Activated CD4-positive, CD25-positive, alpha-beta regulatory T cell treated with anti-CD3 and anti-CD28 coated beads, Interleukin-2, amount 50 U/mL, for 24 hours (primary cell): ENCODE measurements at regions not wholly inside any gene's neighbourhood (a gene's known extent, or its start where the extent isn't known, plus 50 kb on each side); places are given as distances from the start of the nearest gene placed in this dataset.
"Not testable (repeated sequence)": the region's sequence is repeated elsewhere in the genome, so short reads cannot be mapped to it uniquely, and the experiment has no call there.

Source experiments
- ATAC-seq, 2 donors: fragments of 150-1000 bp; cut with Tn5 transposase; one replicate each; pipeline ENCODE4 v1.10.0; 2021; ENCODE audit warnings: mild to moderate bottlenecking in 1 of 2, moderate library complexity in 1 of 2

DNA sequence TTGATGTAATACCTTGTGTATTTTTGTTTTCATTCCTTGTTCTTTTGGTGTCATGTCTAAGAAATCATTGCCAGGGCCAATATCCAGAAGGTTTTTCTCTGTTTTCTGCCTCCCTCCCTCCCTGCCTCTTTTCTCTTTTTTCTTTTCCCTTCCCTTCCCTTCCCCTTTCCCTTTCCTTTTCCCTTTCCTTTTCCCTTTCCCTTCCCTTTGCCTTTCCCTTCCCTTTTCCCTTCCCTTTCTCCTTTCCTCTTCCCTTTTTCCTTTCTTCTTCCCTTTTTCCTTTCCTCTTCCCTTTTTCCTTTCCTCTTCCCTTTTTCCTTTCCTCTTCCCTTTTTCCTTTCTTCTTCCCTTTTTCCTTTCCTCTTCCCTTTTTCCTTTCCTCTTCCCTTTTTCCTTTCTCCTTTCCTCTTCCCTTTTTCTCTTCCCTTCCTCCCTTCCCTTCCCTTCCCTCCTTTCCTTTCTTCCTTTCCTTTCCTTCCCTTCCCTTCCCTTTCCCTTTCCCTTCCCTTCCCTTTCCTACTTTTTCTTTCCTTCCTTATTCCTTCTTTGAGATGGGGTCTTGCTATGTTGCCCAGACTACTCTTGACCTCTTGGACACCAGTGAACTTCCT, 646.1 kb downstream of the RAPGEF2 start:
- ATAC-seq = no peak

DNA sequence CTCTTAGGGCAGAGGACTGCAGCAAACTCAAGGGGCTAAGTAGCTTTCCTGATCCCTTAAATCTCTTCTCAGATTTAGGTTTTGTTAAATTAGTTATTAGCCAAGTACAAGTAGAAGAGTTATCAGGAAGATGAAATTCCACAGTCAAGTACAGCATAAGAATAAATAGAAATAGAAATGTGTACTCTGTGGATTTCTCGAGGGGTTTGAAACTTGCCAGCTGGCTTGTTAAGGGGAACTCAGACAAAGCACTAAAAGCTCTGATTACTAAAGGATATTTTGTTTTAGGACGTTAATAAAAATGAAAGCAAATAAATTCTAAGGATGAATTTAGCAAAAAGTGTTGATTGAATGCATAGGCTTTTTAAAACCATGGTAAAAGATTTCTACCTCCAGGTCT, 654.6 kb downstream of the RAPGEF2 start:
- no peak for ATAC-seq

DNA sequence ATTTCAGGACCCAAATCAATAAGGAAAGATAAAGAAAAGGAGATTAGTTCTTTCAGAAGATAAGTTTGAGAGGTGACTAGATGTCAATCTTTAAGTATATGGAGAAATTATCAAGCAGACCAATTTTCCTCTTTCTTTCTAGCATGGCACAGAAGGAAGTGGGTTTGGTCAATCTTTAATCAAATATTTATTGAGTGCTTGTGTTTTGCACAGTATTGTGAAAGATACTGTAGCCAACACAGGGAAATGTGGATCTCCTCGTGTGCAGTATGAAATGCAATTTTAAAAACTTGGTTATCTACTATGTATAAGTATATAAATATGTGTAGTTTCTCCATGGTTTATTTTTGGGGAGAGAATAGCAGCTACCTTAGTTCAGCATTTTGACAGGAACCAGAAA, 655.2 kb downstream of the RAPGEF2 start:
- ATAC-seq = no peak

DNA sequence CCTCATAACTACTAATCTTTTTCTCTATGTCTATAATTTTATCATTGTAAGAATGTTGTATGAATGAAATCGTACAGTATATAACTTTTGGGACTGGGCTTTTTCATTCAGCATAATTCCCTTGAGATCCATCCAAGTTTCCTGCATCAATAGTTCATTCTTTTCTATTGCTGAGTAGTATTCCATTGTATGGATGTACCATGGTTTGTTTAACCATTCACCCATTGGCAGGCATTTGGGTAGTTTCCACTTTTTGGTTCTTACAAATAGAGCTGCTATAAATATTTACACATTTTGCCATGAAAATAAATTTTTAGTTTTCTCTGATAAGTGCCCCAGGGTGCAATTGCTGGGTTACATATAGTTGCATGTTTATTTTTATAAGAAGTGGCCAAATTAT, 659.8 kb downstream of the RAPGEF2 start:
- ATAC-seq = no peak

DNA sequence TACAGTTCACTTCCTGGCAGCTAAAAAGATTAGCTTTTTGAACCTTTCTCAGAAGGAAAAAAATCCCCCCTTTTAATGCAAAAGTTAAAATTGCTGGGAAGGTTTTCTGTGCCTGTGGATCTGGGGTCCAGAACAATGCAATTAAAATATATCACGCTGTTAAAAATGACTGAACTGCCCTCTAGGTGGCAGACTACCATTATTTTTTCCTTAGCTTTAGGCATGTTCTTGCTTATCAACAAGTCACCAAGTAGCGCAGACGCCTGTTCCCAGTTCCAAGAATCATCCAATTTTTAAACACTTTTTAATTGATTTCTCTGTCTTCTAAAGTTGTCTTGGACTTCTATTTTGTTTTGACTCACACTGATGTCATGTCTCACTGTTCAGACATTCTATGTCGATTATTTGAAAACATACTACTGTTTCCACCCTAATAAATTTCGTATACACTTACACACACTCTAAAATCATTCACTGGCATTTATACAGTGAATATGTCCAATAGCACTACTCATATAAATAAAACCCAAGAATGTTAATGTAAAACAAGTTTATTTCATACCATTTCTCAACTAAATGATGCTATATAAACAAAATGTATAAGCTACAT, 661.6 kb downstream of the RAPGEF2 start:
- no peak for ATAC-seq

DNA sequence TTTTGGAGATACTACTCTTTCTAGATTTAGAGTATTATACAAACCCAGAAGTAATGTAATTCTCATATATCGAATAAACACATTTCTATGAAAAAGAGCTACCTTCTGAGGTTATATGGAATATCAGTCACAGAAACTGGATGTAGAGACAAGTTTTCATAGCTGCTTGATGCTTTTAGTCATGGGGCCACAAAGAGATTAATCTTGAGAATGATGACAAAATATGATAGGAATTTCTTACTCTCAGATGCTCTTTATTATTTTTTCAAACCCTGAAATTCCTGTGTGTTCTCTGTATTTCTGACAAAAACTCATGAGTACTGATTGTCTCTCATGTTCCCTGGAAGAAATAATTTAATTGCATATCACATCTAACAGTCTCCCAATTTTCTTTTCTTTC, 662.5 kb downstream of the RAPGEF2 start:
- ATAC-seq = no peak

DNA sequence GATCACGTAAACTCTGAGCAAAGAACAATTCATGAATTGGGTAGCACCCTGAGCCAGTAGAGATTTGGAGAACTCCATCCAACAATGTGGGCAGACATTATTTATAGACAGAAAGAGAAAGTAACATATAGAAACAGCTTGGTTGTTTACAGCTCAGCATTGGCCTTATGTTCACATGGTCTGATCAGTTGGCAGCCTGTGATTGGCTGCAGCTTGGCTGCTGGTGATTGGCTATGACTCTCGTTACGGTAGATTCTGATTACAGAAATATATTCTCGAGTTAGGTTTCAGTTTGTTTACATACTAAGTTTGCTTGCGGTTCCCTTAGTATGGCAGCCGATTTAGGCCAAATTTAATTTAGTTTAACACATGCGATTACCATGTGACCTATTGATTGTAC, 663.4 kb downstream of the RAPGEF2 start:
- ATAC-seq = no peak

DNA sequence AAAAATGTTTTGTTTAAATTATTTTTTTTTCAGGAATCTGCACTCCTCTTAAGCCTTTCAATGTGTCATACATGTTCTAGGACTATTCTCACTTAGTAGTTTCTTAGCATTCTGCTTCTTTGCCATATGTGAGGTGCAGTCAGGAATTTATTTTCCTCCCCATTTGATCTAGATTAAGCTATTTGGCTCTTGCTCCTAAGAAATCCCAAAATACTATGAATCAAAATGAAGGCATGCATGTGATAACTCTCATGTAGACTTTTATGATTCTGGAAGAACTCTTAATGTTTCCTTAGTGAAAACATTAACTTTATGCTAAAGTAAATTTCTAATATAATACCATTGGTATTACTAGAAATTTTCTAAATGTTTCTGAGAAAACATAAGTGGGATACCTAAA, 664.5 kb downstream of the RAPGEF2 start:
- no peak for ATAC-seq

DNA sequence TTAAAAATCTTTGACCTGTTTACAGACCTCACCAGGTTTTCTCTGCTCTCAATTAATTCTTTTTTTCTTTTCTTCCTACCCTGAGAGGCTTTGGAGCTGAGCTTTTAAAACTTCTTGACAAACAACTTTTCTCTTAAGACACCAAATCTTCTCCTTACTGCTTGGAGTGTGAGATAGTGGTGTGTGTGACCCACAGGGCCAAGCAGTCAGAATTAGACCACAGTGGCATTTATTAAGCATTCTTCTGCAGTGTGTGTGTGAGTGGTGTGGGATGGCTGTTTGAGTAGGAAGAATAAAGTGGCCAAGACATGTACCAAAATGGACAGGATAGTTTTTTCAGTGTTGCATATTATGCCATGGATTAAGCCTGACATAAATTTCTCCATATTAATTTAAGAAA, 665.1 kb downstream of the RAPGEF2 start:
- no peak for ATAC-seq

DNA sequence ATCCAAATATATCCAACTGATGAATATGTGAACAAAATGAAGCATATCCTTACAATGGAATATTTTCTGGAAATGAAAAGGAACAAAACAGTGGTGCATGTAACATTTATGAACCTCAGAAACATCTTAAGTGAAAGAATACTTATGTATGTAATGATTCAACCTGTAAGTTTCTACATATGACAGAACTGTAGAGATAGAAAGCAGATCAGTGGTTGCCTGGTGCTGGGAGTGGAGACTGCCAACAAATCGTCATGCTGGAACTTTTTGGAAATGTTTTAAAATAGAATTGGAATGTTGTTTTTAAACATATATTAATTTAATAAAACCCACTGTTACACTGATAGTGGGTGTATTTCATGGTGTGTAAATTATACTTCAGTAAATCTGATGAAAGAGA, 667.5 kb downstream of the RAPGEF2 start:
- ATAC-seq = no peak

DNA sequence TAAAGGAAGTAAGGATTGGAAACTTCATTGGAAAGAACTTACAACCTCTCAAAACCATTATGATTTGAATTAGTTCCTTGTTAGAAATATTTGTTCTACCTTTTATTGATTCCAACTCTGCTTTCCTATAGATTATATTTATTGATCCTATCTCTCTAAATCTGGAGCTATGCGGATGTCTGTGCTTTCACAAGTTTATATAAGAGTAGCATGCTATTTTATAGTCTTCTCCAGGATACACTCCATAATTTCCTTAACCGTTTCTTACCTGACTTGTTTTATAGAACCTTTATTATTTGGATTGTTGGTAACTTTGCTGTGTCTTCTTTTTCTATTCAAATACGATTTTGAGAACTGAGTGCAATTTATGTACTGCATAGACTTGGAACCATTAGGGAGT, 668.1 kb downstream of the RAPGEF2 start:
- no peak for ATAC-seq

DNA sequence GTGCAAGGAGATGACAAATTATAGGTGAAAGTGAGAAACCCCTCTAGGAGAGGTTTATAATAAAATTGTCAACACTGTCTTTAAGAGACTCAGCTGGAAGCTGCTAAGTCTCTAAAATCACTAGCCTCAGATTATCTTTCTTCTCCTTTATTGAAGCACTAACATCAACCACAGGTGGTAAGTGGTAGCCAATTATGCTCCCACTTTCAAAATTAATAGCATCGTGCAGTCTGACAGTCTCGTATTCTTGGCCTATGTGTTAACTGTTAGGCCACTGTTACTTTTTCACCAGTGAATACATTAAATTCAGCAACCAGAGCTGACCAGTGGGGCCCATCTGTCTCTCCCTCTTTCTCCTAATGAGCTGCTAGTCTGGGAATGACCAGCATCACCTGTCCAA, 674.1 kb downstream of the RAPGEF2 start:
- no peak for ATAC-seq

DNA sequence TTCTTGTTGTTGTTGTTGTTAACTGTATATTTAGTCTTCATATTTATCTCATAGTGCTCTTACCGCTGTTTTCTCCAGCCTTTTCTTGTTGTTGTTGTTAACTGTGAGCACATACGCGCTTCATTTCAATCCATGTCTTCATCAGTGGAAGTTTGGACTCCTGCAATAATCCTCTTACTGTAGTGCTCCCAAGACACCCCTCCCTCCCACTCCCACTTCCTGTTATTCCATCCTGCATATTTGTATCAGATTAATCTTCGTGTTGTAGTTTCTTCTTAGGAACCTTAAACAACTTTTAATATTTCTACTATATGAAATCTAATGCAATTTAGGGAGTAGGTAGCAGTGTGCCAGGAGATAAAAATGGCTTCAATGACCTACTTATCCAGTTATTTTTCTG, 674.8 kb downstream of the RAPGEF2 start:
- ATAC-seq = no peak

DNA sequence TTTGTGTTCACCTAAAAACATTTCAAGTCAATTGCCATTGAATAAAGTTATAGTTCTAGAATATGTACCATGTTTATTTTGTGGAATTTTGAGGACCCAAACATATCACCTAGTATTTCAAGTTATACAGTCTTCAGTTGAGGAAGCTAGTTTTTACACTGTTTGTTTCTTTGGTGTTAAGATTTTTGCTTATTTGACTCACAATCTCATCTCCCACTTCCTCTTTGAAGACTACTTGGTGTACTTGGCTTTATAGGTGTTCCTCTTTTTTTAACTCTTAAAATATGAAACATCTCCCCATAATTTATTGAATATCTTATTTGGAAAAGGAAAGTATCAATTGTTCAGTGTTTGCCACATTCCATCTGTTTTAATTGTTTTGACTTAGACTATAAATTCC, 675.4 kb downstream of the RAPGEF2 start:
- no peak for ATAC-seq

DNA sequence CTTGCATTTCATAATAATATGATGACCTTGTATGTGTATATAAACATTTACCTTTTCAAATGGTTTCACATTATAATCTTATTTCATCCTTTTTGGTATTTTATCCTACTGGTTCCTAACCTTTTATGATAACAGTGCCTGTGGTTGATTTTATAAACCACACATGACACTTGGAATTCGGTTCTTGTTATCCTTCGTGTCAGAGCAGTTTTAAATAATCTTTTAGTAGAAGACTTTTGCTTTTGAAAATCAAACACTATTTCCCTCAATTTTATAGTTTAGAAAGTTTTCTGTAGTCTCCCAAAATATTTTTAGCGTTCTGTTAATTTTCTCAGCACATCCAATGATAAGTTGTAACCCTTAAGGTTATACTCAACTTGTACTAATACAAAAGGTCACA, 676.8 kb downstream of the RAPGEF2 start:
- no peak for ATAC-seq

DNA sequence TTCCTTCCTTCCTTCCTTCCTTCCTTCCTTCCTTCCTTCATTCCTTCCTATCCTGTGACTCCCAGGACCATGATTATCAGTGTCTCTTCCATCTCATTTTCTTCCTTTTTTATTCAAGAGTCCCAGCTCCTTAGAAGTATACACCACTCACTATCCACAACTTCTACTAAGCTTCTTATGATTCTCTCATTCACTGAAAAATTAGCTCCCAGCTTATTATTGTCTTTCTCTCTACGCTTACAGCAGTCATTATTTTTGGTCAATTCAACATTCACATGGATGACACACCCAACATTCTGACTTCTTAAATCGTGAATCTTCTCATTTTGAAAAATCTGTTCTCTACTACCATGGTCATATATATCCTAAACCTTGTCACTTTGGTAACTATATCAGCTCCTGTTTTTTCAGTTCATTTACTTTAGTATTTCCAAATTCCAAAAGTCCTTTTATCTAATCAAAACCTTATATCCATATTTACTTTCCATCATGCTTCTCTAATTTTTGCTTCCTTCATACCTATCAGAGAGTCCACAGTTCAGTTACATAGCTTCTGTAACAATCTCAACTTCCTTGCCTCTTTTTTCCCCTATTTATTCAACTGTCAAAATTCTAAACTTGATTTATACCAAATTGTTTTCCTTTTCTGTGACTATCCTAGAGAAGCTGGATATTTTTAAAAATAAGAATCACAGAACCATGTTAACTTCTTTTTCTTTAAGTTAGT, 677.5 kb downstream of the RAPGEF2 start:
- ATAC-seq = no peak

DNA sequence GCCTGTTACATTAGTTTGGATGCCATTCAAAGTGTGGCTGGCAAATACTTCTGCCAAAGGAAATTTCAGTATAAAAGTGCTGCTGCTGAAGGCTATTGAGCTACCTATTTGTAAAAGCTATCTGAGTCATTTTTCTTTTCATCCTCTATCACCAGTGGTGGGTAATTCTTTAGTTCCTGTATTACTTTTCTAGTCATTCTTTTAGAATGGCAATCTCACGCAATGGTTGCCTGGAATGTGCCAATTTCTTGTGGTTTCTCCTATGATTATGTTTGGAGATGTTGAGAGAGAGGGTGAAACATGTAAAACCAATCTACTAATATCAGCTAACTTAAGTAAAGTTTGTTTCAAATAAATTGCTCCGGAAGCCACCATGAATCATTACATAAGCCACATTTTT, 685.0 kb downstream of the RAPGEF2 start:
- no peak for ATAC-seq

DNA sequence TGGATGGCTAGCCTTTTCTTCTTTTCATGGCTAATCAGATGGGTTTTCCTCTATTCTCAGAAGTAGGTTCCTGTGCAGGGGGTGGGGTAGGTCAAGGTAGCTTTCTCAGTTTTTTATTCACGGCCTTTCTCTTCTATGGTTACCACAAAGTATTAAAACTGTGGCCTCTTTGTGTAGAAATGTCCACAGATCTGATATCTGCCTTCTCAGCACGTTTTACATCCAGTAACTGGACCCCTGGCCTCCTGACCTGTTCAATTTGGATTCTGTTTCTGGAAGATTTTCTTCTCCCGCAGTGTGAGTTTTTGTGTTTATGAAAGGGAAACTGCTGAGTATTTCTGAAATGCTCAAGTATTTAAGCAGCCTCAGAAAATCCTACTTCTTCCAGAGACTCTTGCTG, 688.5 kb downstream of the RAPGEF2 start:
- ATAC-seq = no peak

DNA sequence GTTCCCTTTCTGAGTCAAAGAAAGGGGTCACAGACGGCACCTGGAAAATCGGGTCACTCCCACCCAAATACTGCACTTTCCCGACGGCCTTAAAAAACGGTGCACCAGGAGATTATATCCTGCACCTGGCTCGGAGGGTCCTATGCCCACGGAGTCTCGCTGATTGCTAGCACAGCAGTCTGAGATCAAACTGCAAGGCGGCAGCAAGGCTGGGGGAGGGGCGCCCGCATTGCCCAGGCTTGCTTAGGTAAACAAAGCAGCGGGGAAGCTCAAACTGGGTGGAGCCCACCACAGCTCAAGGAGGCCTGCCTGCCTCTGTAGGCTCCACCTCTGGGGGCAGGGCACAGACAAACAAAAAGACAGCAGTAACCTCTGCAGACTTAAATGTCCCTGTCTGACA, 701.7 kb downstream of the RAPGEF2 start:
- not testable (repeated sequence) for ATAC-seq

DNA sequence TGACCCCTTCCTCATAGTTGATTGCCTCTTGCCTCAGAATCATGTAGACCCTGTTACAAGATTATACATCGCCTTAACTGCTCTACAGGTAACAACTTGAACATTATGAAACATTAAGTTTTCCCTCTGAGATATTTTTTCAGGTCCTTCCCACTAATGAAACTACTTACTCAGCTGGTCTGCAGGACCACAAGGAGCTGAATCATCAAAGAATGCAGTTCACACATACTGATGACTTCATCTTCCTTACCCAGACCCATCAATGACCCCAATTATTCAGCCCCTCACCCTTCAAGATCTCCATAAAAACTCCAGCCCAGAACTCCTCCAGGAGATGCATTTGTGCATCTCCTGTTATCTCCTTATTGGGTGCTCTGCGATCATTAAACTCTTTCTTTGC, 720.9 kb downstream of the RAPGEF2 start:
- ATAC-seq = no peak

DNA sequence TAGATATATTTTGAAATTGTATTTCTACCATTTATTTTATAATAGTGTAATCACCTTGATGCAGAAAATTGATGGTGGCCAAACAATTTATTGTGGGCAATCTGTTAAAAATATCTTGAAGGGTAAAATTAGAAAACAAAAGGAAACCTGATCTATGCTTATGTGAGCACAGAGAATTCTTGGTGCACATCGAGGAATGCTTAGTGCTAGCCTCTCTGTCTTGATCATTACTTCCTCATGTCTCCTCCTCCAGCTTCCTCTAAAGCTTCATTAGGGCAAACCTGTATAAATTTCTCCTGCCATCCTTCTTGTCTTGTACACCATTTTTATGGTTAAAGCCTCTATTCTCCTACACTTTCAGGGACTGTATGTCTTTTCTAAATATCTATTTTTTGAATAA, 725.8 kb downstream of the RAPGEF2 start:
- ATAC-seq = no peak

DNA sequence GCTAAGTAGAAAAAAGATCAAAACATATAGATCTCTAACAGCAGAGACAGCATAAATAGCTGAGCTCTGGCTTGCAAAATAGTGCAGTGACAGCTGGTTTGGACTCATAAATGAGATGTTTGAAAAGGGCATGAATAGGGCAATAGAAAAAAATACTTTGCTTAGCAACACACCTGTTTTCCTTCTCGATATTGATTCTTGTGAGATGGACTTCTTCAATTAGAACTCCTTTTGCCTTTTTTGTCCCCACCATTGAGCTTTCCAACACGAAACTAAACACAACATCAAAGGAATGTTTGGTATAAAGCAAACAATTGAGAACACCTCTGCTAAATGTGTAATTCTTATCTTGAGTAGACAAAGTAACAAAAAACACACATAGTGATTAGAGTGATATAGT, 726.3 kb downstream of the RAPGEF2 start:
- no peak for ATAC-seq

DNA sequence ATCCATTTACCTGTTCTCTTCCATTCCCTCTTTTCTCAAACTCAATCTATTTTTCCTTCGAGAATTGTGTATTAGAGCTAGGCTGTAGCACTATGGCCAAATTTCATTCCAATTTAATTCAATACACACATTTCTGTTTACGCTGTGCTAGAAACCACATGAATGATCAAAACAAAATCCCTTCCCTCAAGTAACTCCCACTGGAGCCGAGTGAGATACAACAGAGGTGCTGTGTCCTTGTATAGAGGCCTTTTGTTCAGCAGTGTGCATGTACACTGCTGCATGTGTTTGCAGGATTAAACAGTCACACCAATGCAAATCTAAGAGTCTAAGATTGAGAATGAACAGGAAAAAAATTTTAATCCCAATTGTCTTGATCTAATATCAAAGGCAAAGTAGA, 734.2 kb downstream of the RAPGEF2 start:
- no peak for ATAC-seq

DNA sequence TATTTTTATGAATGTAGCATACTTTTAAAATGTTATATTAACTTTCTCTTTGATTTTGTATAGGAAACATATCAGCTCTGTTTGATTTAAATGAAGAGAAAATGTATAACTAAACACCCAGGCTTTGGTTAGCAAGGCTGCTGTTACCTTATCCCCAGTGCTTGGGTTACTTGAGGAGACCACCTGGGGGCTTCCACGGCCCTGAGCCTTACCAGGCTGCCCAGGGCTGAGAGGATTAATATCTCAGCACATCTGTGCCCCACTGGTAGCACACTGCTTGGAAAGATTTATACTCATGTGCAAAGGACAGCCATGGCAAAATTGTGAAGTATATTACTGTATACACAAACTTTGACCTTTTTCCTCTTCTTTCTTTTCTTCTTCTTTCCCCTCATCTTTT, 752.9 kb downstream of the RAPGEF2 start:
- no peak for ATAC-seq

DNA sequence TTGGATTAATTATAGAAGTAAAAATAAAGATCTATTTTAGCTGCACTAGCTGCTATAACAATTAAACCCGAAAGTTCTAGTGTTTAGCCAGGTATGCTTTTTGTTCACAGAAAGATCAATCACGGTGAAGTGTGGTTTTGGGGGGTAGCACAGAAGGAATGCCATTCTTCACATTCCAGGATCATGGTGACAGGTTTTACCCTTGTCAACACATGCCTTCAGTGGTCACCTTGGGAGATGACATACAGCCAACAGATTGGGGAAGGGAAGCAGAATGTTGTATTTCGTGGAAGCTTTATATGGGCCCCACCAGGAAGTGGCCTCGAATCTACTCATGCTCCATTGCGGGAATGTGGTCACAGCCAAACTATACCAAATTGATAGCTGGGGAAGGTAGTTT, 753.6 kb downstream of the RAPGEF2 start:
- no peak for ATAC-seq
